SK-N-SH (cell line): ENCODE measurements at regions not wholly inside any gene's neighbourhood (a gene's known extent, or its start where the extent isn't known, plus 50 kb on each side); places are given as distances from the start of the nearest gene placed in this dataset.

ENCODE experiments used
- CTCF ChIA-PET: fragments of 300-600, 350-600 bp; formaldehyde crosslinking; extraction: SDS; loops from one replicate; lab custom pipeline; 2021; lab: Yijun Ruan, JAX
- POLR2A ChIA-PET: fragments of 350-600 bp; sonication (Branson Sonifier 250); formaldehyde crosslinking; extraction: SDS; loops from one replicate; lab custom pipeline; 2020; ENCODE audit warnings: antibody characterized with exemption, inconsistent platforms; lab: Yijun Ruan, JAX
- DNase-seq: peaks from one replicate; pipeline ENCODE4 v3.0.0; 2012
- H2AFZ ChIP-seq: fragments of 200-600 bp; sonication (generic); 2 replicates; pipeline ENCODE4 v1.8.1; 2016; ENCODE audit warnings: antibody characterized with exemption, mild to moderate bottlenecking, low read depth
- H3F3A ChIP-seq: fragments of 200-600 bp; sonication (generic); replicated peaks from 2 replicates; pipeline ENCODE3; 2016; ENCODE audit warnings: antibody characterized with exemption, mild to moderate bottlenecking; ENCODE audit not compliant: insufficient read depth
- H3K27ac ChIP-seq, 2 experiments: fragments of 200-500 bp in 1 of 2; fragments of 200-600 bp in 1 of 2; sonication (Bioruptor generic) in 1 of 2; sonication (generic), shearing (Covaris generic) in 1 of 2; 2 replicates each; pipeline versions ENCODE4 v1.5.1 to v1.6.1; 2014 to 2016; ENCODE audit warnings: low read depth in 2 of 2, inconsistent platforms in 1 of 2, low read length in 1 of 2, mild to moderate bottlenecking in 1 of 2, mixed read lengths in 1 of 2
- H3K27me3 ChIP-seq: fragments of 200-600 bp; sonication (generic), shearing (Covaris generic); 2 replicates; pipeline ENCODE4 v1.6.1; 2016; ENCODE audit warnings: mixed run types; ENCODE audit not compliant: insufficient read depth
- H3K36me3 ChIP-seq, 2 experiments: fragments of 200-500 bp in 1 of 2; fragments of 200-600 bp in 1 of 2; sonication (Bioruptor generic) in 1 of 2; sonication (generic) in 1 of 2; replicated peaks in 1 of 2; 2 replicates each; pipeline versions ENCODE3 to v1.5.1; 2014 to 2016; ENCODE audit warnings: low read length in 1 of 2, mild to moderate bottlenecking in 1 of 2; ENCODE audit not compliant: insufficient read depth in 2 of 2, control insufficient read depth in 1 of 2
- H3K4me1 ChIP-seq, 2 experiments: fragments of 200-500 bp in 1 of 2; fragments of 200-600 bp in 1 of 2; sonication (Bioruptor generic) in 1 of 2; sonication (generic), shearing (Covaris generic) in 1 of 2; 2 replicates each; pipeline versions ENCODE4 v1.5.1 to v1.6.1; 2014 to 2016; ENCODE audit warnings: low read depth in 1 of 2, low read length in 1 of 2, mixed run types in 1 of 2; ENCODE audit not compliant: insufficient read depth in 2 of 2, control insufficient read depth in 1 of 2
- H3K4me2 ChIP-seq: fragments of 200-600 bp; sonication (generic), shearing (Covaris generic); 2 replicates; pipeline ENCODE4 v1.6.1; 2017; ENCODE audit warnings: mixed run types
- H3K4me3 ChIP-seq, 2 experiments: fragments of 200-500 bp in 1 of 2; fragments of 200-600 bp in 1 of 2; sonication (Bioruptor generic) in 1 of 2; sonication (generic), shearing (Covaris generic) in 1 of 2; 2 replicates each; pipeline versions ENCODE4 v1.5.1 to v1.8.1; 2014 to 2016; ENCODE audit warnings: low read depth in 2 of 2, inconsistent platforms in 1 of 2, low read length in 1 of 2, mild to moderate bottlenecking in 1 of 2, mixed read lengths in 1 of 2, moderate library complexity in 1 of 2
- H3K79me2 ChIP-seq: fragments of 200-600 bp; sonication (generic); 2 replicates; pipeline ENCODE4 v1.8.1; 2017; ENCODE audit warnings: mild to moderate bottlenecking; ENCODE audit not compliant: insufficient read depth
- H3K9ac ChIP-seq: fragments of 200-600 bp; sonication (generic); 2 replicates; pipeline ENCODE4 v1.6.1; 2017; ENCODE audit warnings: mixed run types
- H3K9me2 ChIP-seq: fragments of 200-600 bp; sonication (generic); 2 replicates; pipeline ENCODE4 v1.6.1; 2017; ENCODE audit warnings: mixed run types
- H3K9me3 ChIP-seq: fragments of 200-600 bp; sonication (generic); 2 replicates; pipeline ENCODE4 v1.6.1; 2017; ENCODE audit warnings: mixed run types, mild to moderate bottlenecking, moderate library complexity
- H4K20me1 ChIP-seq: fragments of 200-600 bp; sonication (generic); 2 replicates; pipeline ENCODE4 v1.6.1; 2017; ENCODE audit warnings: mild to moderate bottlenecking, mixed run types; ENCODE audit not compliant: insufficient read depth
- CHD2 ChIP-seq: fragments of 150-350 bp; IDR thresholded peaks from 2 replicates; pipeline ENCODE4 v1.6.1; 2018; ENCODE audit warnings: low read length; ENCODE audit not compliant: partially characterized antibody
- CTCF ChIP-seq: fragments of 200-600 bp; sonication (generic); IDR thresholded peaks from 2 replicates; pipeline ENCODE4 v1.6.1; 2017; ENCODE audit warnings: antibody characterized with exemption, mild to moderate bottlenecking, moderate library complexity
- ELF1 ChIP-seq: IDR thresholded peaks from 2 replicates; pipeline ENCODE4 v1.4.0; 2012
- EP300 ChIP-seq, 2 experiments: IDR thresholded peaks; 2 replicates each; pipeline versions ENCODE4 v1.4.0 to v1.6.1; 2012; ENCODE audit warnings: borderline replicate concordance in 1 of 2, low read depth in 1 of 2, low read length in 1 of 2
- EZH2phosphoT487 ChIP-seq: fragments of 200-600 bp; sonication (generic); IDR thresholded peaks from 2 replicates; pipeline ENCODE4 v1.6.1; 2017; ENCODE audit warnings: low read depth, mixed run types, mild to moderate bottlenecking, antibody characterized with exemption, moderate library complexity, borderline replicate concordance
- FOSL2 ChIP-seq: IDR thresholded peaks from 2 replicates; pipeline ENCODE4 v1.4.0; 2012; ENCODE audit warnings: low read depth, mild to moderate bottlenecking, moderate library complexity, borderline replicate concordance
- FOXM1 ChIP-seq: IDR thresholded peaks from 2 replicates; pipeline ENCODE4 v1.4.0; 2012; ENCODE audit warnings: low read depth, mild to moderate bottlenecking
- GABPA ChIP-seq: IDR thresholded peaks from 2 replicates; pipeline ENCODE4 v1.4.0; 2012; ENCODE audit warnings: low read depth, mild to moderate bottlenecking
- GATA2 ChIP-seq: sonication (generic); formaldehyde crosslinking; IDR thresholded peaks from 2 replicates; pipeline ENCODE4 v1.5.0; 2020; ENCODE audit warnings: mild to moderate bottlenecking, missing genetic modification reagents
- JUND ChIP-seq: IDR thresholded peaks from 2 replicates; pipeline ENCODE4 v1.4.0; 2012
- MAX ChIP-seq: IDR thresholded peaks from 2 replicates; pipeline ENCODE4 v1.4.0; 2012; ENCODE audit warnings: low read depth
- NFIC ChIP-seq: IDR thresholded peaks from 2 replicates; pipeline ENCODE4 v1.4.0; 2012; ENCODE audit warnings: borderline replicate concordance
- RAD21 ChIP-seq: IDR thresholded peaks from 2 replicates; pipeline ENCODE4 v1.6.1; 2012; ENCODE audit warnings: mild to moderate bottlenecking, low read length
- RCOR1 ChIP-seq: fragments of 150-350 bp; IDR thresholded peaks from 2 replicates; pipeline ENCODE4 v1.6.1; 2017; ENCODE audit warnings: antibody characterized with exemption, low read length
- RXRA ChIP-seq: IDR thresholded peaks from 2 replicates; pipeline ENCODE4 v1.4.0; 2012; ENCODE audit warnings: low read depth, mild to moderate bottlenecking, borderline replicate concordance
- SMC3 ChIP-seq: IDR thresholded peaks from 2 replicates; pipeline ENCODE4 v1.6.1; 2012; ENCODE audit warnings: low read depth, low read length, improper control_type of control experiment
- TAF1 ChIP-seq: IDR thresholded peaks from 2 replicates; pipeline ENCODE4 v1.6.1; 2012; ENCODE audit warnings: low read depth, mild to moderate bottlenecking, low read length, moderate library complexity, borderline replicate concordance
- TCF12 ChIP-seq: IDR thresholded peaks from 2 replicates; pipeline ENCODE4 v1.4.0; 2012
- TEAD4 ChIP-seq: IDR thresholded peaks from 2 replicates; pipeline ENCODE4 v1.4.0; 2012; ENCODE audit warnings: mild to moderate bottlenecking, borderline replicate concordance; ENCODE audit not compliant: insufficient read depth
- YY1 ChIP-seq: IDR thresholded peaks from 2 replicates; pipeline ENCODE4 v1.4.0; 2012; ENCODE audit warnings: low read depth, mild to moderate bottlenecking
- WGBS: methylation state at CpG from one replicate; pipeline ENCODE4 v1.1.6; 2017; ENCODE audit warnings: low lambda C conversion rate; 5-methylcytosine and 5-hydroxymethylcytosine counted together
- TF ChIP-seq, protein P1 (sequence below): IDR thresholded peaks from 2 replicates; pipeline ENCODE4 v1.6.1; 2012; ENCODE audit warnings: mild to moderate bottlenecking, low read depth, low read length, moderate library complexity
- TF ChIP-seq, protein P2 (sequence below): IDR thresholded peaks from 2 replicates; pipeline ENCODE4 v1.4.0; 2012; ENCODE audit warnings: low read depth, borderline replicate concordance
- TF ChIP-seq, protein P3 (sequence below): IDR thresholded peaks from 2 replicates; pipeline ENCODE4; 2012
- TF ChIP-seq, protein P4 (sequence below): fragments of 150-350 bp; IDR thresholded peaks from 2 replicates; pipeline ENCODE4 v1.6.1; 2016; ENCODE audit warnings: mild to moderate bottlenecking, low read depth, low read length

- H4K20me1 ChIP-seq, result no peaks in the 10 kb centered on the region
- peak overlapping the region; percentile 56; the same call in 1 of the 2 replicates for H3K9ac ChIP-seq
- CTCF ChIA-PET, result interaction anchor here (0.9 to 1.1 kb wide), 4 partner anchors 27 to 133 kb away, joined by 3 to 5 read pairs (median 4); no protein-coding TSS in a partner anchor
- H3K36me3 ChIP-seq, result no peaks in the 10 kb centered on the region
- H3K4me3 ChIP-seq, result no peak overlapping the region
- no peaks in the 10 kb centered on the region for H3K9me2 ChIP-seq
- peaks cover 52% of the 10 kb centered on the region for H3F3A ChIP-seq
- H3K9me3 ChIP-seq, result no peaks in the 10 kb centered on the region
- peak overlapping the region; percentile 12; the same call in 1 of the 2 replicates for H2AFZ ChIP-seq
- WGBS, result 6% methylated on average over 1 of the region's 1 CpG
- no peak for DNase-seq
- peak overlapping the region; percentile 95 to 99 for H3K27ac ChIP-seq
- peak overlapping the region; percentile 65 for H3K4me2 ChIP-seq
- POLR2A ChIA-PET, result no interaction called here
- H3K4me1 ChIP-seq, result peaks cover 41 to 43% of the 10 kb centered on the region in 2 experiments
- H3K27me3 ChIP-seq, result no peaks in the 10 kb centered on the region
- no peaks in the 10 kb centered on the region for H3K79me2 ChIP-seq
- TF ChIP-seq NFIC (peak; percentile 60), GABPA (no peak), ELF1 (no peak), EP300 (IDR thresholded peaks at IDR 0.05; ENCODE audit: borderline replicate concordance in 1 of 2, low read depth in 1 of 2, low read length in 1 of 2) (peak; percentile 11 to 49; a peak in 1 of 4 replicates), CHD2 (no peak), EZH2phosphoT487 (no peak), JUND (peak; percentile 84; the same call in 1 of the 2 replicates), YY1 (peak; percentile 48; the same call in 1 of the 2 replicates), GATA2 (CRISPR knock-in tag) (no peak), RXRA (no peak; the same call in 1 of the 2 replicates), TEAD4 (peak; percentile 61; the same call in 1 of the 2 replicates), CTCF (peak; percentile 12; the same call in 1 of the 2 replicates), RAD21 (no peak), SMC3 (0 out of 2 replicates have a peak, but pooled peaks have one; percentile 1), FOXM1 (no peak), FOSL2 (peak; percentile 87), TAF1 (0 out of 2 replicates have a peak, but pooled peaks have one; percentile 25), MAX (peak; percentile 16; the same call in 1 of the 2 replicates), RCOR1 (no peak), TCF12 (peak; percentile 74)
- TF ChIP-seq, protein P1, sequence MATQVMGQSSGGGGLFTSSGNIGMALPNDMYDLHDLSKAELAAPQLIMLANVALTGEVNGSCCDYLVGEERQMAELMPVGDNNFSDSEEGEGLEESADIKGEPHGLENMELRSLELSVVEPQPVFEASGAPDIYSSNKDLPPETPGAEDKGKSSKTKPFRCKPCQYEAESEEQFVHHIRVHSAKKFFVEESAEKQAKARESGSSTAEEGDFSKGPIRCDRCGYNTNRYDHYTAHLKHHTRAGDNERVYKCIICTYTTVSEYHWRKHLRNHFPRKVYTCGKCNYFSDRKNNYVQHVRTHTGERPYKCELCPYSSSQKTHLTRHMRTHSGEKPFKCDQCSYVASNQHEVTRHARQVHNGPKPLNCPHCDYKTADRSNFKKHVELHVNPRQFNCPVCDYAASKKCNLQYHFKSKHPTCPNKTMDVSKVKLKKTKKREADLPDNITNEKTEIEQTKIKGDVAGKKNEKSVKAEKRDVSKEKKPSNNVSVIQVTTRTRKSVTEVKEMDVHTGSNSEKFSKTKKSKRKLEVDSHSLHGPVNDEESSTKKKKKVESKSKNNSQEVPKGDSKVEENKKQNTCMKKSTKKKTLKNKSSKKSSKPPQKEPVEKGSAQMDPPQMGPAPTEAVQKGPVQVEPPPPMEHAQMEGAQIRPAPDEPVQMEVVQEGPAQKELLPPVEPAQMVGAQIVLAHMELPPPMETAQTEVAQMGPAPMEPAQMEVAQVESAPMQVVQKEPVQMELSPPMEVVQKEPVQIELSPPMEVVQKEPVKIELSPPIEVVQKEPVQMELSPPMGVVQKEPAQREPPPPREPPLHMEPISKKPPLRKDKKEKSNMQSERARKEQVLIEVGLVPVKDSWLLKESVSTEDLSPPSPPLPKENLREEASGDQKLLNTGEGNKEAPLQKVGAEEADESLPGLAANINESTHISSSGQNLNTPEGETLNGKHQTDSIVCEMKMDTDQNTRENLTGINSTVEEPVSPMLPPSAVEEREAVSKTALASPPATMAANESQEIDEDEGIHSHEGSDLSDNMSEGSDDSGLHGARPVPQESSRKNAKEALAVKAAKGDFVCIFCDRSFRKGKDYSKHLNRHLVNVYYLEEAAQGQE, result no peak
- TF ChIP-seq, protein P2, sequence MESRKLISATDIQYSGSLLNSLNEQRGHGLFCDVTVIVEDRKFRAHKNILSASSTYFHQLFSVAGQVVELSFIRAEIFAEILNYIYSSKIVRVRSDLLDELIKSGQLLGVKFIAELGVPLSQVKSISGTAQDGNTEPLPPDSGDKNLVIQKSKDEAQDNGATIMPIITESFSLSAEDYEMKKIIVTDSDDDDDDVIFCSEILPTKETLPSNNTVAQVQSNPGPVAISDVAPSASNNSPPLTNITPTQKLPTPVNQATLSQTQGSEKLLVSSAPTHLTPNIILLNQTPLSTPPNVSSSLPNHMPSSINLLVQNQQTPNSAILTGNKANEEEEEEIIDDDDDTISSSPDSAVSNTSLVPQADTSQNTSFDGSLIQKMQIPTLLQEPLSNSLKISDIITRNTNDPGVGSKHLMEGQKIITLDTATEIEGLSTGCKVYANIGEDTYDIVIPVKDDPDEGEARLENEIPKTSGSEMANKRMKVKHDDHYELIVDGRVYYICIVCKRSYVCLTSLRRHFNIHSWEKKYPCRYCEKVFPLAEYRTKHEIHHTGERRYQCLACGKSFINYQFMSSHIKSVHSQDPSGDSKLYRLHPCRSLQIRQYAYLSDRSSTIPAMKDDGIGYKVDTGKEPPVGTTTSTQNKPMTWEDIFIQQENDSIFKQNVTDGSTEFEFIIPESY, result no peak
- TF ChIP-seq, protein P3, sequence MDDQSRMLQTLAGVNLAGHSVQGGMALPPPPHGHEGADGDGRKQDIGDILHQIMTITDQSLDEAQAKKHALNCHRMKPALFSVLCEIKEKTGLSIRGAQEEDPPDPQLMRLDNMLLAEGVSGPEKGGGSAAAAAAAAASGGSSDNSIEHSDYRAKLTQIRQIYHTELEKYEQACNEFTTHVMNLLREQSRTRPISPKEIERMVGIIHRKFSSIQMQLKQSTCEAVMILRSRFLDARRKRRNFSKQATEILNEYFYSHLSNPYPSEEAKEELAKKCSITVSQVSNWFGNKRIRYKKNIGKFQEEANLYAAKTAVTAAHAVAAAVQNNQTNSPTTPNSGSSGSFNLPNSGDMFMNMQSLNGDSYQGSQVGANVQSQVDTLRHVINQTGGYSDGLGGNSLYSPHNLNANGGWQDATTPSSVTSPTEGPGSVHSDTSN, result peak; percentile 68; the same call in 1 of the 2 replicates
- TF ChIP-seq, protein P4, sequence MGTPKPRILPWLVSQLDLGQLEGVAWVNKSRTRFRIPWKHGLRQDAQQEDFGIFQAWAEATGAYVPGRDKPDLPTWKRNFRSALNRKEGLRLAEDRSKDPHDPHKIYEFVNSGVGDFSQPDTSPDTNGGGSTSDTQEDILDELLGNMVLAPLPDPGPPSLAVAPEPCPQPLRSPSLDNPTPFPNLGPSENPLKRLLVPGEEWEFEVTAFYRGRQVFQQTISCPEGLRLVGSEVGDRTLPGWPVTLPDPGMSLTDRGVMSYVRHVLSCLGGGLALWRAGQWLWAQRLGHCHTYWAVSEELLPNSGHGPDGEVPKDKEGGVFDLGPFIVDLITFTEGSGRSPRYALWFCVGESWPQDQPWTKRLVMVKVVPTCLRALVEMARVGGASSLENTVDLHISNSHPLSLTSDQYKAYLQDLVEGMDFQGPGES, result no peak
Observed at GRCh38 chr1:168470901-168471431, 72.8 kb downstream of the XCL2 start.
